GM03348 (cell line): ENCODE measurements at regions not wholly inside any gene's neighbourhood (a gene's known extent, or its start where the extent isn't known, plus 50 kb on each side); places are given as distances from the start of the nearest gene placed in this dataset.
"Not testable (repeated sequence)": the region's sequence is repeated elsewhere in the genome, so short reads cannot be mapped to it uniquely, and the experiment has no call there.

Experiments
- DNase-seq: peaks from one replicate; pipeline ENCODE4 v3.0.0; 2012; ENCODE audit warnings: low spot score

- DNase-seq = no peak
These were observed 139.6 kb upstream of the DCC start for GRCh38 chr18:52200406-52200805.

DNA sequence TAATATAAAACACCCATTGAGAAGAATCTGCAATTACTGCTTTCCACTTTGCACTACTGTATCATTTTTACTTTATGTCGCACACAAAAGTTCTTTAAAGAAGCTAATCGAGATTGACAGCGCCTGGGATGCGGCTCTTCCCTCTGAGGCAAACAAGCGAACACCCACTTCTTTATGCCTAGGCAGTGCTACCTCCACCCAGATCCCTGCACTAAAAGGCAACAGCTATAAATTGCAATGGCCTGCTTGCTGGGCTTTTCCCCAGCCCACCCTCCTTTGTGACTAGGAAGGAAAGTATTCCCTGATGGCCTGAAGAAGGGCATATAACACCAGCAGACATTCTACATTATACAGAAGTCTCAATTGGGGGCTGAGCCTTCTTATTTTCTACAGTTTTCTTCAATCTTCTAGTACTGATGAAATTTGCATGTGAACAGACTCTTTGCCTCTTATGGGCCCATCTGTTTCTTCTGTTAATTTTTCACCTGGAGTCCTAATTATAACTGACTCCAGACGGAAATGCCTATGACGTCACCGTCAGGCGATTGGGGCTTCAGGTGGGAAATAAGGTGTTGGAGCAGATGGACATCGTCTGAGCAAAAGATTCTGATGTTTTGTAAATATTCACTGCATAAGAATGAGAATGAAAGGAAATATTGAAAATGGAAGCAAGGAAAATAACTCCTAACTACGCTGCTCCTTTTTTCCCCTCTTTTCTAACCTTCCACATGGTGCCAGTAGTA lies 138.9 kb upstream of the DCC start:
- no peak for DNase-seq

- no peak for DNase-seq
These were observed 131.4 kb upstream of the DCC start for GRCh38 chr18:52208646-52209045.

DNA sequence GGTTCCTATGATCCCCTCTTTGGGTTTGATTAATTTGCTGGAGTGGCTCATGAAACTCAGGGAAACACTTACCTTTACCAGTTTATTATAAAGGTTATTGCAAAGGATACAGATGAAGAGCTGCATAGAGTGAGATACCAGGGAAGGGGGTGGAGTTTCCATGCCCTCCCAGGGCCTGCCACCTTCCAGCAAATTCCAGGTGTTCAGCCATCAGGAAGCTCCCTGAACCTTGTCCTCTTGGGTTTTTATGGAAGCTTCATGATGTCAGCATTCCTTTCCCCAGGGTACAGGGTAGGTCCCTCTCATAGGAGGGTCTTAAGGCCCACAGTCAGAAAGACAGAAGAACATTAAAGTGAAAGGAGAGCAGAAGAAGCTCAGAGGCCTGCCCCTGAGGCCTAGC lies 123.9 kb upstream of the DCC start:
- DNase-seq = no peak

DNA sequence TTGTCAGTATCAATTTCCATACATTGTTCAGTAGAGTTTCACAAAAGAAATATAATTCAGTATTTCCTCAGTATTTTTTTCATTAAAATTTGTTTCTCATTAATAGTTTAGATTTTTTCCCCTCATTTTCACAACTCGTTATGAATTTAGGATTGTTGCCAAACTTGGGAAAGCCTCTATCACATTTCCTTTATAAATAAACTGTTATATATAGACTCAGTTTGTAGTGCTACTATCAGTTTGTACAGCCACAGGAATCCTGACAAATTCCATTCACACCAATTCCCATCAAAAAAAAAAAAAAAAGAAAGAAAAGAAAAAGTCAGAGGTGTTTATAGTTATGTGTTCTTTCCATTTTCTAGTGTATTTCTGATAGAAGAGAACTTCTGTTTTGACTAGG lies 123.3 kb upstream of the DCC start:
- peak; percentile 17 for DNase-seq

DNA sequence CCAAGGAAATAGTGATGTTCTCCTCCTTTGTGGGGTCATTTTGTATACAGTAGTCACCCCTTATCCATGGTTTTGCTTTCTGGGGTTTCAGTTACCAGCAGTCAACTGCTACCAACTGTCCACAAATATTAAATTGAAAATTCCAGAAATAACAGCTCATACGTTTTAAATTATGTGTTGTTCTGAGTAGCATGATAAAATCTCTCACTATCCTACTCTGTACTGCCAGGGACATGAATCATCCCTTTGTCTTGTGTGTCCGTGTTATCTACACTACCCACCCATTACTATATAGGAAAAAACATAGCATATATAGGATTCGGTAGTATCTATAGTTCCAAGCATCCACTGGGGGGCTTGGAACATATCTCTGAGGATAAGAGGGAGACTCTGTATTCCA lies 120.9 kb upstream of the DCC start:
- peak; percentile 20 for DNase-seq

GRCh38 chr18:52220062-52220591 lies 119.9 kb upstream of the DCC start:
- no peak for DNase-seq

GRCh38 chr18:52222211-52222610 lies 117.8 kb upstream of the DCC start:
- DNase-seq = no peak

- no peak for DNase-seq
These were observed 112.5 kb upstream of the DCC start for GRCh38 chr18:52227536-52227935.

DNA sequence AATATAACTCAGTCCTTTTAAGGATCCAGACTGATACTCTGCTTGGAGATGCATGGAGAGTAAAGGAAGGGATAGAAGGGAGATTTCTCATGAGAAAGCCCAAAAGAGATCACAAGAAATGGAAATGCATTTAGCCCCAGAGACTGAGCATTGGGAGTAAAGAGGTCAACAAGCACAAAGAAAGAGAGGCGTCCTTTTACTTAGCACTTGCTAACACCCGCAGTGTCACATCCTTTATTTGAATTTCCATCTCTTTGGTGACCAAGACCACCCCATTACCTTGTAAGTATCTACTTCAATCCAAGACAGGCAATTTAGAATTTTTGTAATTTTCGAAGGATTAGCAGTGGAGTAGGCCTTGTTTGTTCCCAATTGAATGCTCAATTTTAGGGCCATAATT lies 111.8 kb upstream of the DCC start:
- no peak for DNase-seq

DNA sequence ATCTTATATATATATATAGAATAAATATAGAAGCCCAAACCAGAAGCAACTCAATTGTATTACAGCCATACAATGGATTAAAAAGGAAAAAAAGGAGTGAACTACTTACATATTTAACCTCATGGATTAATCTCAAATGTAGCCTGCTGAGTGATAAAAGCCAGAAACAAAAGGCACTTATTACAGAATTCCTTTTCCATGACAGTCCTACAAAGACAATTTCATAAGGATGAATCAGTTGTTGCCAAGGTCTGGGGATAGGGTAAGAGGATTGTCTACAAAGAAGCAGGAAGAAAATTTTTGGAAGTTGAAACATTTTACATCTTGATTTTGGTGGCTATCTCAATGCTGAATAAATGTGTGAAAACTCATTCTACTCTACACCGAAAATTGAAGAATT lies 103.9 kb upstream of the DCC start:
- DNase-seq = peak; percentile 41

GRCh38 chr18:52237551-52237950 lies 102.4 kb upstream of the DCC start:
- peak; percentile 17 for DNase-seq

DNA sequence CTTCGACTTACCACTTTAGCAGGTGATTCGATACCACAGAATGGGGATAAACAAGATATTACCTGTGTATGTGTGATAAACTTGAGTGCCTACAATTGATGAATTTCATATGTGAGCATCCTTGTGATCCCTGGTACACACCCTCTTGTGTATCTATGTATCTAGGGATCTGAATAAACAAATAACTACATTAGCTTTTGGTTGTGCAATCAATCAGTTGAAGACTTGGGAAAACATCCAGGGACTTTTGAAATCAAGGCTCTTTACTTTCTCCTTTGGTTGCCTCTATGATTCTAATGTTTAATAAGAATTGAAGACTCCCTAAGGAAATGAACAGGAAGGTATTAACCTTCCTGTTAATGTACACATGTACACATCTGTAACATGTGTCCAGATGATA lies 97.3 kb upstream of the DCC start:
- no peak for DNase-seq

GRCh38 chr18:52244658-52245057 lies 95.3 kb upstream of the DCC start:
- no peak for DNase-seq

DNA sequence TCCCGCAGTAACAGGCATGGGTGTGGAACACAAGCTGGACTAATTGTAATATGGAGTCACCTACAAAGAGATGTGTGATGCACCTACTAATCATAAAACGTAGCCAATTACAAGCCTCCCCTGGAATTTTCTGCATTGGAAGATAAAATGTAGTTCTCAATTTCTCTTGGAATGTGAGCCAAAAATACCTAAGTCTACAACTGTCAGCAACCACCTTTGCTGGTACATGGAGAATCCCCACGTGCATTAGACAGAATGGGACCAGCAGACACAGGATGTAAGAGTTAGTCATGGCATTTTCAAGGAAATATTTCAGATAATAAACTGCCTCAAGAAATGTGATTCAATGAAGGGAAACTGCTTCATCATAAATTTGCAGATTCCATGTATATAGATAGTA lies 85.6 kb upstream of the DCC start:
- DNase-seq = no peak

- not testable (repeated sequence) for DNase-seq
These were observed 82.6 kb upstream of the DCC start for GRCh38 chr18:52257417-52257816.

DNA sequence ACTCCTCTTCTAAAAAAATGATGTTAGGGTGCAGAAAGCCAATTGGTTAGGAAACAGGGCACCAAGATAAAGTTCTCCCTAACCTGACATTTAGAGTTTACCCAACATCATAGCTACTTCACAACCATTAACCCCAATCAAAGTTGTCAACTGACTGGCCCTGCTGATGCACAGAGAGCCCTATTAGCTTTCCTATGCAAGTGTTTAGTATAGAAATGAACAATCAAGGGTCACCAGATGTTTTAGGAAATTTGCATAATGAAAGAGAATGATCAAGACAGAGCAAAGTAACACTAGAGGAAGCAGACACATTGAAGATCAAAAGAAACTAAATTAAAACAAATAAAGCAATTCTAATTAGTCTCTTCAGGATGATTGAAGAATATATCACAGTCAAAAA lies 64.2 kb upstream of the DCC start:
- DNase-seq = no peak

DNA sequence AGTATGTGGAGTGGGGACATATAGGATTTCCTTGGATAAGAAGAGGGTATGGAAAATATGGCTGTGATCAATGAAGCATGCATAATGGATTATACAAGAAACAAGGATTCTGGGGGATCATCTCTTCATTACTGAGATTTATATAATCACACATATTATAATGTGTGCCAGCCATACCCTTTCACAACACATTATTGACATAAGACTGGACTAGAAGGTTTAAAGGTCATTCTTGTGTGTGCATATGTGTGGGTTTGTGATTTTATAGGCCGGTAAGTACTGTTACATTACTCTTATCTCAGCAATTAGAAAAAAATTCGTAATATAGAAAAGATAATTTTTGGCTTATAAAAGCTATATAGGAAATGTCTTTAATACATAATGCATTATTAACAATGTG lies 62.2 kb upstream of the DCC start:
- DNase-seq = no peak

- DNase-seq = no peak
These were observed 61.8 kb upstream of the DCC start for GRCh38 chr18:52278191-52278590.

- DNase-seq = no peak
These were observed 59.3 kb upstream of the DCC start for GRCh38 chr18:52280702-52281101.

DNA sequence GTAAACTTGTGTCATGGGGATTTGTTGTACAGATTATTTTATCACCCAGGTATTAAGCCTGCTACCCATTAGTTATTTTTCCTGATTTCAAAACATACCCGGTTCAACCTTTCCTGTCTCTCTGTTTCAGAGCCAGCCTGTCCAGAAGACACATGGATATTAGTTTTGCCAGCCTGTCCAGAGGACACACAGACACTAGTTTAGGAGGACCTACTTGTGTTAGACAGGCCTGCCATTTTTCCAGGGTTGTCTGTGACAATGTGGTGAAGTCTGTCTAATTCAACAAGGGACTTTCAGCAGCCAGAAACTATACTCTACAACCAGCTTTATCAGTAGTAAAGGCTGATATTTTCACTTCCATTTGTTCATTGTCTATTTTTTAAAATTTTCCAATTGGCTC lies 56.1 kb upstream of the DCC start:
- no peak for DNase-seq

GRCh38 chr18:52286675-52287074 lies 53.3 kb upstream of the DCC start:
- no peak for DNase-seq

DNA sequence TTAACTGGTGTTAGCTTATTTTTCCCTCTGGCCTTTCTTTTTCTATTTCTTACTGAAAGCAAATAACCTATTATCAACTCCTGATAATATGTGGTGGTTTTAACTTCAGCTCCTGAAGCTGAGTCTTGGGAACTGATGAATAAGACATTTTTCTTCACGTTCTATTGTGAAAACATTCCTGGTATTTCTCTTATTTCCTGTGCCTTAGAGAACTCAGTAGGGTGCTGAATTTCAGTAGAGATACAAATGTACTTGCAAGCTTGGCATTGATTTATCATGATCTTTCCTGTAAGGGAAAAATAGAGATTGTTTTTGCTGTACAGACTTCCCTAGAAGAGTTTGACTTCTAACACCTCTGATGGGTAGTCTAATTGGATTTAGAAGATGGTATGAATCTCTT lies 52.8 kb upstream of the DCC start:
- DNase-seq = no peak

DNA sequence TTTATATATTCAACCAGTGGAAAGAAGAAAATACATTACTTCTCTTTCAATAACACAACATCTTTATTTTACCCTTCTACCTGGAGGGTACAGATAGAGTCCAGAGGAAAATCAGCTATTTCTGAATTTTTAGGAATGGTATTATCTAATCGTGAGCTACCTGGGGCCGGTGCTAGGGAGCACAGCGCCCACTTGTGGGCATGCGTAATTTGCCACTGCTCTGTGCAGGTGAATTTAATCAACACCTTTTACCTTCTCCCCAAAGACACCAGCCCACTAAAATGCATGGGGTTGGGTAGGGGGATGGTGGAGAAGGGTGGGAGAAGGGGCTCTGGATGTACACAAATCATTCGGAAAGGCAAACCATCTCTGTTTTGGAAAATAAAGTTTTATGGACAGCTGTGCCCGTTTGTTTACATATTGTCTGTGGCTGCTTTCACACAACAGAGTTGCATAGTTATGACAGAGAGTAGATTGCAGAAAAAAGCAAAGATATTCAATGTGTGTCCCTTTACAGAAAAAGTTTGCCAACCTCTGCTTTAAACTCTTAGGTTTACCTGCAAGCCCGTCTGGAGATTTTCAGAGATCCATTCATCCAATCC lies 51.5 kb upstream of the DCC start:
- DNase-seq = peak; percentile 9
